ENCODE measurements at regions not wholly inside any gene's neighbourhood (a gene's known extent, or its start where the extent isn't known, plus 50 kb on each side); places are given as distances from the start of the nearest gene placed in this dataset.

- Histone ChIP-seq H3K4me3 (ENCODE audit: control insufficient read depth in 2 of 3, extremely low read depth in 1 of 3, insufficient read depth in 2 of 3, low read depth in 1 of 3, low read length in 3 of 3) (no peak overlapping the region), H2AFZ (ENCODE audit: control insufficient read depth, low read length) (no peak overlapping the region), H3K4me2 (ENCODE audit: control insufficient read depth, extremely low read depth, insufficient read depth, low read depth, low read length) (no peak overlapping the region), H3K27me3 (ENCODE audit: control insufficient read depth, extremely low read depth, insufficient read depth, low read length) (peaks cover 3% of the 10 kb centered on the region), H4K20me1 (ENCODE audit: control insufficient read depth, extremely low read depth, insufficient read depth, low read length) (no peaks in the 10 kb centered on the region), H3K9me1 (ENCODE audit: control insufficient read depth, extremely low read depth, insufficient read depth, low read length) (no peaks in the 10 kb centered on the region), H3K9me3 (ENCODE audit: control insufficient read depth, low read depth, low read length) (no peaks in the 10 kb centered on the region), H3K79me2 (ENCODE audit: control insufficient read depth, insufficient read depth, low read length) (no peaks in the 10 kb centered on the region), H3K27ac (ENCODE audit: control insufficient read depth, insufficient read depth, low read length) (no peak overlapping the region), H3K4me1 (ENCODE audit: control insufficient read depth, extremely low read depth, insufficient read depth, low read length) (no peaks in the 10 kb centered on the region), H3K36me3 (ENCODE audit: control insufficient read depth in 2 of 2, extremely low read depth in 1 of 2, insufficient read depth in 2 of 2, low read length in 2 of 2) (no peaks in the 10 kb centered on the region), H3K9ac (ENCODE audit: control insufficient read depth, extremely low read depth, insufficient read depth, low read length) (no peak overlapping the region)
- TF ChIP-seq EZH2 (IDR thresholded peaks at IDR 0.05; ENCODE audit: low read length) = no peak
- TF ChIP-seq, protein P1, sequence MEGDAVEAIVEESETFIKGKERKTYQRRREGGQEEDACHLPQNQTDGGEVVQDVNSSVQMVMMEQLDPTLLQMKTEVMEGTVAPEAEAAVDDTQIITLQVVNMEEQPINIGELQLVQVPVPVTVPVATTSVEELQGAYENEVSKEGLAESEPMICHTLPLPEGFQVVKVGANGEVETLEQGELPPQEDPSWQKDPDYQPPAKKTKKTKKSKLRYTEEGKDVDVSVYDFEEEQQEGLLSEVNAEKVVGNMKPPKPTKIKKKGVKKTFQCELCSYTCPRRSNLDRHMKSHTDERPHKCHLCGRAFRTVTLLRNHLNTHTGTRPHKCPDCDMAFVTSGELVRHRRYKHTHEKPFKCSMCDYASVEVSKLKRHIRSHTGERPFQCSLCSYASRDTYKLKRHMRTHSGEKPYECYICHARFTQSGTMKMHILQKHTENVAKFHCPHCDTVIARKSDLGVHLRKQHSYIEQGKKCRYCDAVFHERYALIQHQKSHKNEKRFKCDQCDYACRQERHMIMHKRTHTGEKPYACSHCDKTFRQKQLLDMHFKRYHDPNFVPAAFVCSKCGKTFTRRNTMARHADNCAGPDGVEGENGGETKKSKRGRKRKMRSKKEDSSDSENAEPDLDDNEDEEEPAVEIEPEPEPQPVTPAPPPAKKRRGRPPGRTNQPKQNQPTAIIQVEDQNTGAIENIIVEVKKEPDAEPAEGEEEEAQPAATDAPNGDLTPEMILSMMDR (optimal IDR thresholded peaks at IDR 0.05 in 1 of 3, IDR thresholded peaks at IDR 0.05 in 1 of 3, conservative IDR thresholded peaks at IDR 0.05 in 1 of 3; ENCODE audit: extremely low read depth in 1 of 3, insufficient read depth in 2 of 3, low read length in 3 of 3) = no peak
- DNase-seq (ENCODE audit: low read depth, low spot score) (no peak), FAIRE-seq (no peak)
- dilution Hi-C loops (cut with MboI; ENCODE audit: extremely low pct_ligation_motif_present, low sequenced_read_pairs) = no loop called here
Observed at GRCh38 chr10:42921951-42922350, 139.4 kb downstream of the BMS1 start.

DNA sequence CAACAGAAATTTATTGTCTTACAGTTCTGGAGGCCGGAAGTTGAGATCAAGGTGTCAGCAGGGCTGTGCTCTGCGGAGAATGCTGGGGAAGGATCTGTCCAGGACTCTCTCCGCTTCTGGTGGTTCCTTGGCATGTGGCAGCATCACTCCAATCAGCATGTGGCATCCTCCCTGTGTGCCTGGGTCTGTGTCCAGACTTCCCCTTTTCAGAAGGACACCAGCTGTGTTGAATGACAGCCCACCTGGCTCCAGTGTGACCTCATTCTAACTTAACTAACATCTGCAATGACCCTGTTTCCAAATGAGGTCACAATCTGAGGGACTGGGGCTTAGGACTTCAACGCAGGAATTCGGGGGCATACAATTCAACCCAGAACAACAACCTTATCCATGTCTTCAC is 141.9 kb downstream of the BMS1 start:
- H3K27me3 ChIP-seq (ENCODE audit: control insufficient read depth, extremely low read depth, insufficient read depth, low read length) = peaks cover 5% of the 10 kb centered on the region
- FAIRE-seq = no peak
- no peak overlapping the region for H3K9ac ChIP-seq (ENCODE audit: control insufficient read depth, extremely low read depth, insufficient read depth, low read length)

More for the DNA sequence above, 141.9 kb downstream of the BMS1 start:
- TF ChIP-seq, protein P1 (optimal IDR thresholded peaks at IDR 0.05 in 1 of 3, IDR thresholded peaks at IDR 0.05 in 1 of 3, conservative IDR thresholded peaks at IDR 0.05 in 1 of 3; ENCODE audit: extremely low read depth in 1 of 3, insufficient read depth in 2 of 3, low read length in 3 of 3) = no peak
- no peak for TF ChIP-seq EZH2 (IDR thresholded peaks at IDR 0.05; ENCODE audit: low read length)
- H4K20me1 ChIP-seq (ENCODE audit: control insufficient read depth, extremely low read depth, insufficient read depth, low read length) = no peaks in the 10 kb centered on the region
- no peaks in the 10 kb centered on the region for H3K9me3 ChIP-seq (ENCODE audit: control insufficient read depth, low read depth, low read length)
- H3K4me2 ChIP-seq (ENCODE audit: control insufficient read depth, extremely low read depth, insufficient read depth, low read depth, low read length) = no peak overlapping the region
- no peak overlapping the region for H3K27ac ChIP-seq (ENCODE audit: control insufficient read depth, insufficient read depth, low read length)
- no peak overlapping the region for H3K4me3 ChIP-seq (ENCODE audit: control insufficient read depth in 2 of 3, extremely low read depth in 1 of 3, insufficient read depth in 2 of 3, low read depth in 1 of 3, low read length in 3 of 3)
- DNase-seq (ENCODE audit: low read depth, low spot score) = no peak
- H3K36me3 ChIP-seq (ENCODE audit: control insufficient read depth in 2 of 2, extremely low read depth in 1 of 2, insufficient read depth in 2 of 2, low read length in 2 of 2) = no peaks in the 10 kb centered on the region
- H3K9me1 ChIP-seq (ENCODE audit: control insufficient read depth, extremely low read depth, insufficient read depth, low read length) = no peaks in the 10 kb centered on the region
- H3K79me2 ChIP-seq (ENCODE audit: control insufficient read depth, insufficient read depth, low read length) = no peaks in the 10 kb centered on the region
- dilution Hi-C loops (cut with MboI; ENCODE audit: extremely low pct_ligation_motif_present, low sequenced_read_pairs) = no loop called here
- H3K4me1 ChIP-seq (ENCODE audit: control insufficient read depth, extremely low read depth, insufficient read depth, low read length) = no peaks in the 10 kb centered on the region
- no peak overlapping the region for H2AFZ ChIP-seq (ENCODE audit: control insufficient read depth, low read length)
